ENCODE measurements at regions not wholly inside any gene's neighbourhood (a gene's known extent, or its start where the extent isn't known, plus 50 kb on each side); places are given as distances from the start of the nearest gene placed in this dataset.

- H3K27ac ChIP-seq = no peak overlapping the region
- H3K36me3 ChIP-seq = no peaks in the 10 kb centered on the region
- no peak for TF ChIP-seq CTCF (IDR thresholded peaks at IDR 0.05)
- no peak for TF ChIP-seq POLR2A (IDR thresholded peaks at IDR 0.05)
- H3K4me3 ChIP-seq = no peak overlapping the region
- H3K9me3 ChIP-seq = no peaks in the 10 kb centered on the region
- no peak for DNase-seq
- peaks cover 0 to 8% (median 0%) of the 10 kb centered on the region in 4 donors for H3K4me1 ChIP-seq
- H3K27me3 ChIP-seq = no peaks in the 10 kb centered on the region
These were observed 401.5 kb upstream of the TRIB2 start for GRCh38 chr2:12315224-12315623.

- H3K27me3 ChIP-seq = no peaks in the 10 kb centered on the region
- no peak for DNase-seq
- H3K4me3 ChIP-seq = no peak overlapping the region
- peaks cover 0 to 8% (median 0%) of the 10 kb centered on the region in 4 donors for H3K4me1 ChIP-seq
- TF ChIP-seq POLR2A (IDR thresholded peaks at IDR 0.05) (no peak), CTCF (IDR thresholded peaks at IDR 0.05) (no peak)
- no peaks in the 10 kb centered on the region for H3K36me3 ChIP-seq
- H3K9me3 ChIP-seq = no peaks in the 10 kb centered on the region
- no peak overlapping the region for H3K27ac ChIP-seq
These were observed 400.3 kb upstream of the TRIB2 start for GRCh38 chr2:12316476-12316875.

- Histone ChIP-seq H3K9me3 (no peaks in the 10 kb centered on the region), H3K27ac (no peak overlapping the region), H3K27me3 (no peaks in the 10 kb centered on the region), H3K4me1 (peaks cover 0 to 8% (median 0%) of the 10 kb centered on the region in 4 donors), H3K4me3 (no peak overlapping the region), H3K36me3 (no peaks in the 10 kb centered on the region)
- no peak for TF ChIP-seq POLR2A (IDR thresholded peaks at IDR 0.05)
- DNase-seq = no peak
These were observed 399.4 kb upstream of the TRIB2 start for GRCh38 chr2:12317286-12317685.

- Histone ChIP-seq H3K36me3 (no peaks in the 10 kb centered on the region), H3K4me3 (no peak overlapping the region), H3K9me3 (no peaks in the 10 kb centered on the region), H3K4me1 (peaks cover 0 to 8% (median 0%) of the 10 kb centered on the region in 4 donors), H3K27ac (peak overlapping the region in 2 of 4 donors; percentile 10 to 11), H3K27me3 (no peaks in the 10 kb centered on the region)
- no peak for TF ChIP-seq POLR2A (IDR thresholded peaks at IDR 0.05)
- TF ChIP-seq CTCF (IDR thresholded peaks at IDR 0.05) = no peak
- DNase-seq = no peak
These were observed 398.8 kb upstream of the TRIB2 start for GRCh38 chr2:12317814-12318426.

GRCh38 chr2:12318427-12319057 lies 398.2 kb upstream of the TRIB2 start:
- peaks cover 0 to 8% (median 0%) of the 10 kb centered on the region in 4 donors for H3K4me1 ChIP-seq
- H3K27me3 ChIP-seq = no peaks in the 10 kb centered on the region
- H3K36me3 ChIP-seq = no peaks in the 10 kb centered on the region
- no peak overlapping the region for H3K4me3 ChIP-seq
- TF ChIP-seq CTCF (IDR thresholded peaks at IDR 0.05) (no peak), POLR2A (IDR thresholded peaks at IDR 0.05) (no peak)
- no peak for DNase-seq
- H3K9me3 ChIP-seq = no peaks in the 10 kb centered on the region
- H3K27ac ChIP-seq = peak overlapping the region in 1 of 4 donors; percentile 11

- H3K4me3 ChIP-seq = no peak overlapping the region
- H3K4me1 ChIP-seq = no peaks in the 10 kb centered on the region
- TF ChIP-seq CTCF (IDR thresholded peaks at IDR 0.05) = no peak
- TF ChIP-seq POLR2A (IDR thresholded peaks at IDR 0.05) = no peak
- DNase-seq = peak in 1 of 3 donors; percentile 51
- H3K27me3 ChIP-seq = no peaks in the 10 kb centered on the region
- no peaks in the 10 kb centered on the region for H3K9me3 ChIP-seq
- no peak overlapping the region for H3K27ac ChIP-seq
- H3K36me3 ChIP-seq = no peaks in the 10 kb centered on the region
These were observed 396.6 kb upstream of the TRIB2 start for GRCh38 chr2:12320027-12320734.

Data from Peyer's patch (tissue), 4 donors.